ENCODE measurements at regions not wholly inside any gene's neighbourhood (a gene's known extent, or its start where the extent isn't known, plus 50 kb on each side); places are given as distances from the start of the nearest gene placed in this dataset.

DNA sequence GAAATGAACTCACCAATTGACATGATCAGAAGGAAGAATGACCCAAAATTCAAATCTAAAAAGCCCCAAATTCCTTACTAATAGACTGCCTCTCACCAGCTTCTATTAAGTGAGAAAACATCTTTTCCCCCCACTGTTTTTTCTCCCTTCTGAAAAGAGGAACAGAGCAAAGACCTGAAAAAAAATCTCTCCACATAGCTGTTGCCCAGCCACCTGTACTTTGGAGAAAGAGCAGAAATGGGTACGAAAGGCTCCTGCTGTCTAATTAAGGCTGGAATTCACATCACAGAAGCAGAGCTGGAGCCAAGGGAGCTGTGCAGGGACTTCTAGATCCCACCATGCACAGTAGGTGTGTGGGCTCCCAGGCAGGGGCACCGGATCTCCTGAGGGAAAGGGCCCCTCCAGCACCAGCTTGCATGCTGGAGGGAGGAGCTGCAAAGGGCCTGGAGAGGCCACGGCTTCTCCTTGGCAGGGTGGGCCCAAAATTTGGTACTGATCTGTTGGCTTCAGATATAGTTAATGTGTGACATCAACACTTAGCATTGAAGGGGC lies 73.2 kb upstream of the DUSP22 start:
- TF ChIP-seq MYC (IDR thresholded peaks at IDR 0.05; ENCODE audit: insufficient read depth, insufficient read length, insufficient replicate concordance, low read length, severe bottlenecking) (no peak), NFIC (IDR thresholded peaks at IDR 0.05; ENCODE audit: low read depth, low read length) (no peak)
